H1 (cell line): ENCODE measurements at regions not wholly inside any gene's neighbourhood (a gene's known extent, or its start where the extent isn't known, plus 50 kb on each side); places are given as distances from the start of the nearest gene placed in this dataset.

Experiments used
- CTCF ChIA-PET: fragments of 300-600 bp; sonication (Branson Sonifier 250); formaldehyde crosslinking; loops from one replicate; lab custom pipeline; 2021; ENCODE audit not compliant: partially characterized antibody; lab: Charles Lee
- POLR2A ChIA-PET: fragments of 300-600 bp; sonication (Branson Sonifier 250); formaldehyde crosslinking; loops from one replicate; lab custom pipeline; 2021; ENCODE audit warnings: inconsistent platforms; ENCODE audit not compliant: partially characterized antibody; lab: Charles Lee
- DNase-seq, 2 experiments: peaks; one replicate each; pipeline versions ENCODE4 v3.0.0 to v3.0.0-alpha.2; 2010 to 2022; ENCODE audit warnings: low spot score in 2 of 2, low read depth in 1 of 2, mixed read lengths in 1 of 2
- FAIRE-seq: peaks from 2 replicates; lab custom pipeline; 2011; peaks lifted over from hg19 to GRCh38; lab: Jason Lieb, UNC
- H2AFZ ChIP-seq: 2 replicates; pipeline ENCODE4 v1.8.1; 2012; ENCODE audit warnings: low read length, inconsistent platforms
- H2AK5ac ChIP-seq: 2 replicates; pipeline ENCODE4 v1.6.1; 2013; ENCODE audit warnings: low read depth, low read length
- H2BK120ac ChIP-seq: replicated peaks from 2 replicates; pipeline ENCODE3; 2013; ENCODE audit warnings: low read depth, low read length, inconsistent platforms
- H2BK12ac ChIP-seq: 2 replicates; pipeline ENCODE4 v1.6.1; 2013; ENCODE audit warnings: low read depth, low read length
- H2BK15ac ChIP-seq: 2 replicates; pipeline ENCODE4 v1.6.1; 2013; ENCODE audit warnings: low read length
- H2BK20ac ChIP-seq: 2 replicates; pipeline ENCODE4 v1.6.1; 2013; ENCODE audit warnings: low read length
- H2BK5ac ChIP-seq: 2 replicates; pipeline ENCODE4 v1.6.1; 2013; ENCODE audit warnings: low read depth, low read length
- H3K14ac ChIP-seq: 2 replicates; pipeline ENCODE4 v1.6.1; 2013; ENCODE audit warnings: inconsistent platforms; ENCODE audit not compliant: insufficient read length
- H3K18ac ChIP-seq: 2 replicates; pipeline ENCODE4 v1.6.1; 2013; ENCODE audit warnings: low read length; ENCODE audit errors: extremely low read depth
- H3K23ac ChIP-seq: 2 replicates; pipeline ENCODE4 v1.6.1; 2013; ENCODE audit warnings: inconsistent platforms; ENCODE audit not compliant: insufficient read length
- H3K23me2 ChIP-seq: 2 replicates; pipeline ENCODE4 v1.6.1; 2013; ENCODE audit warnings: low read depth, low read length
- H3K27ac ChIP-seq: 2 replicates; pipeline ENCODE4 v1.6.1; 2011; ENCODE audit warnings: low read depth, low read length, inconsistent platforms
- H3K27me3 ChIP-seq, 4 experiments: replicated peaks in 1 of 4; 1 replicate in 1 of 4; 2 replicates in 3 of 4; pipeline versions ENCODE4 v1.6.1 to v1.8.1; 2011 to 2013; ENCODE audit warnings: low read length in 3 of 4, mild to moderate bottlenecking in 3 of 4, inconsistent platforms in 2 of 4, mixed read lengths in 2 of 4, moderate library complexity in 1 of 4; ENCODE audit not compliant: control insufficient read depth in 3 of 4, insufficient read depth in 3 of 4; ENCODE audit errors: extremely low read depth in 1 of 4
- H3K36me3 ChIP-seq, 4 experiments: 2 replicates each; pipeline versions ENCODE4 v1.6.1 to v1.8.1; 2011 to 2013; ENCODE audit warnings: mild to moderate bottlenecking in 4 of 4, low read length in 3 of 4, moderate library complexity in 2 of 4, control low read depth in 1 of 4, inconsistent platforms in 1 of 4; ENCODE audit not compliant: insufficient read depth in 4 of 4, control insufficient read depth in 2 of 4
- H3K4ac ChIP-seq: replicated peaks from 2 replicates; pipeline ENCODE3; 2013; ENCODE audit warnings: low read length, low read depth, mixed read lengths, inconsistent platforms; ENCODE audit not compliant: insufficient read length
- H3K4me1 ChIP-seq, 4 experiments: replicated peaks in 1 of 4; 1 replicate in 1 of 4; 2 replicates in 3 of 4; pipeline versions ENCODE4 v1.6.1 to v1.8.1; 2011 to 2013; ENCODE audit warnings: low read length in 3 of 4, inconsistent platforms in 2 of 4, mixed read lengths in 1 of 4; ENCODE audit not compliant: insufficient read depth in 4 of 4, control insufficient read depth in 3 of 4
- H3K4me2 ChIP-seq, 2 experiments: 2 replicates each; pipeline versions ENCODE4 v1.6.1 to v1.8.1; 2011 to 2013; ENCODE audit warnings: low read depth in 2 of 2, low read length in 2 of 2, control low read depth in 1 of 2, inconsistent platforms in 1 of 2, mild to moderate bottlenecking in 1 of 2; ENCODE audit not compliant: insufficient read depth in 1 of 2
- H3K4me3 ChIP-seq, 4 experiments: fragments of 200-600, 300-600 bp in 1 of 4; sonication (generic), shearing (Covaris generic), sonication (Bioruptor Twin) in 1 of 4; 2 replicates each; pipeline versions ENCODE4 v1.5.1 to v1.8.1; 2011 to 2016; ENCODE audit warnings: low read length in 4 of 4, low read depth in 3 of 4, control low read depth in 2 of 4, inconsistent platforms in 2 of 4, mild to moderate bottlenecking in 2 of 4, mixed read lengths in 1 of 4, moderate library complexity in 1 of 4; ENCODE audit not compliant: insufficient read depth in 2 of 4; ENCODE audit errors: extremely low read depth in 1 of 4
- H3K56ac ChIP-seq: replicated peaks from 2 replicates; pipeline ENCODE3; 2013; ENCODE audit warnings: low read depth, mild to moderate bottlenecking, mixed read lengths, low read length, inconsistent platforms; ENCODE audit not compliant: insufficient read length
- H3K79me1 ChIP-seq: 2 replicates; pipeline ENCODE4 v1.6.1; 2013; ENCODE audit warnings: low read depth, low read length, control low read depth
- H3K79me2 ChIP-seq, 2 experiments: 2 replicates each; pipeline versions ENCODE4 v1.6.1 to v1.8.1; 2012 to 2013; ENCODE audit warnings: low read length in 2 of 2, mild to moderate bottlenecking in 2 of 2, inconsistent platforms in 1 of 2; ENCODE audit not compliant: insufficient read depth in 2 of 2, control insufficient read depth in 1 of 2
- H3K9ac ChIP-seq, 4 experiments: replicated peaks in 1 of 4; 1 replicate in 1 of 4; 2 replicates in 3 of 4; pipeline versions ENCODE4 v1.6.1 to v1.8.1; 2011 to 2013; ENCODE audit warnings: low read depth in 3 of 4, low read length in 3 of 4, control low read depth in 2 of 4, mild to moderate bottlenecking in 2 of 4, moderate library complexity in 2 of 4, inconsistent platforms in 1 of 4; ENCODE audit errors: extremely low read depth in 1 of 4
- H3K9me3 ChIP-seq, 2 experiments: 2 replicates each; pipeline versions ENCODE4 v1.6.1 to v1.8.1; 2012 to 2013; ENCODE audit warnings: mild to moderate bottlenecking in 2 of 2, moderate library complexity in 2 of 2, control low read depth in 1 of 2, inconsistent platforms in 1 of 2, low read depth in 1 of 2, low read length in 1 of 2, mixed read lengths in 1 of 2; ENCODE audit not compliant: insufficient read depth in 2 of 2
- H4K20me1 ChIP-seq, 2 experiments: replicated peaks in 1 of 2; 2 replicates each; pipeline versions ENCODE3 to v1.8.1; 2011 to 2013; ENCODE audit warnings: inconsistent platforms in 2 of 2, low read length in 2 of 2, mild to moderate bottlenecking in 1 of 2; ENCODE audit not compliant: insufficient read depth in 2 of 2, control insufficient read depth in 1 of 2
- H4K5ac ChIP-seq: 2 replicates; pipeline ENCODE4 v1.6.1; 2013; ENCODE audit warnings: low read length, low read depth, mixed read lengths, inconsistent platforms; ENCODE audit not compliant: insufficient read length
- H4K8ac ChIP-seq: 2 replicates; pipeline ENCODE4 v1.8.0; 2013; ENCODE audit warnings: mild to moderate bottlenecking, moderate library complexity, low read length, inconsistent platforms; ENCODE audit not compliant: insufficient read depth; ENCODE audit errors: extremely low read depth
- H4K91ac ChIP-seq: replicated peaks from 2 replicates; pipeline ENCODE3; 2013; ENCODE audit warnings: low read length, mixed read lengths, inconsistent platforms; ENCODE audit not compliant: insufficient read length
- BRCA1 ChIP-seq: IDR thresholded peaks from 2 replicates; pipeline ENCODE4 v1.6.1; 2012; ENCODE audit warnings: low read depth, low read length, improper control_type of control experiment
- CHD1 ChIP-seq: IDR thresholded peaks from 2 replicates; pipeline ENCODE4 v1.6.1; 2012; ENCODE audit warnings: low read depth, low read length, improper control_type of control experiment
- EP300 ChIP-seq, 2 experiments: IDR thresholded peaks; 1 replicate in 1 of 2; 2 replicates in 1 of 2; pipeline ENCODE4 v1.6.1; 2011 to 2012; ENCODE audit warnings: low read depth in 2 of 2, low read length in 2 of 2, mild to moderate bottlenecking in 2 of 2, borderline replicate concordance in 1 of 2, inconsistent platforms in 1 of 2, moderate library complexity in 1 of 2
- GTF2F1 ChIP-seq: IDR thresholded peaks from 2 replicates; pipeline ENCODE4 v1.6.1; 2012; ENCODE audit warnings: low read depth, low read length, improper control_type of control experiment, borderline replicate concordance
- POU5F1 ChIP-seq: IDR thresholded peaks from 2 replicates; pipeline ENCODE4 v1.6.1; 2011; ENCODE audit warnings: low read depth, mild to moderate bottlenecking, low read length, moderate library complexity
- SIX5 ChIP-seq: IDR thresholded peaks from 2 replicates; pipeline ENCODE4 v1.6.1; 2011; ENCODE audit warnings: mild to moderate bottlenecking, low read depth, low read length
- TEAD4 ChIP-seq: IDR thresholded peaks from 2 replicates; pipeline ENCODE4 v1.6.1; 2012; ENCODE audit warnings: low read depth, low read length, inconsistent platforms, mixed read lengths
- WGBS, 2 experiments: shearing (Covaris generic) in 1 of 2; methylation state at CpG; one replicate each; pipeline versions ENCODE4 v1.1.6 to v1.1.7; 2013 to 2015; ENCODE audit warnings: low lambda C conversion rate in 2 of 2, mixed read lengths in 2 of 2, inconsistent platforms in 1 of 2, low coverage in 1 of 2, missing lambda C conversion rate in 1 of 2; ENCODE audit not compliant: insufficient replicate concordance in 2 of 2, insufficient coverage in 1 of 2, insufficient read length in 1 of 2; ENCODE audit errors: extremely low coverage in 1 of 2, missing lambda C conversion rate in 1 of 2; 5-methylcytosine and 5-hydroxymethylcytosine counted together

DNA sequence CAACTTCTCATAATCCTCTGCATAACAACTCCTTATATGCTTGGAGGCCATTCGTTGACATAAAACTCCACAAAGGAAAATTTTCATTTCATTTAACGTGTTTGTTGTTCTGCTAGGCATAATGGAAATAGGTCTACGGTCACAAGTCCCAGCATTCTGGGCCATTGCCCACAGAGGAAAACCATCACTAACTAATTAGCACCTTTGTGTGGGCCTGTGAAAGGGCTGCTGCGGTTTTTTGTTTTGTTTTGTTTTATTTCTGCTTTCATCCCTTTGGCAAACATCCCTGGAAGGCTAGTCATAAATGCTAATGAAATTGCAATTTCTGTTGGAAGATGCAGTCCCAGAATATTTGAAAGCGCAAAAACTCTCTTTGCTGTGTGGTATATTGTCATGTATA, 180.3 kb downstream of the RMST start:
- no peak for TF ChIP-seq POU5F1
- TF ChIP-seq CHD1: no peak
- TF ChIP-seq BRCA1: no peak
- no peak for TF ChIP-seq TEAD4
- TF ChIP-seq EP300 (IDR thresholded peaks at IDR 0.05; ENCODE audit: borderline replicate concordance in 1 of 2, low read depth in 2 of 2, low read length in 2 of 2): no peak
- no peak for TF ChIP-seq GTF2F1
- TF ChIP-seq SIX5: no peak
- no peak overlapping the region for H3K27ac ChIP-seq
- no peak overlapping the region for H2AK5ac ChIP-seq
- H3K23me2 ChIP-seq: no peaks in the 10 kb centered on the region
- H4K8ac ChIP-seq: no peak overlapping the region
- H2BK12ac ChIP-seq: no peak overlapping the region
- H2BK120ac ChIP-seq: no peak overlapping the region
- CTCF ChIA-PET: no interaction called here
- no peak overlapping the region for H3K23ac ChIP-seq
- no peak overlapping the region for H3K4me2 ChIP-seq
- no peak overlapping the region for H4K5ac ChIP-seq
- H2BK15ac ChIP-seq: no peak overlapping the region
- H4K91ac ChIP-seq: no peak overlapping the region
- FAIRE-seq (no peak), DNase-seq (no peak)
- H3K79me1 ChIP-seq: no peaks in the 10 kb centered on the region
- POLR2A ChIA-PET: no interaction called here
- H3K18ac ChIP-seq: no peak overlapping the region
- H3K56ac ChIP-seq: no peak overlapping the region
- no peak overlapping the region for H2BK5ac ChIP-seq
- H3K9ac ChIP-seq: no peak overlapping the region
- H4K20me1 ChIP-seq: no peaks in the 10 kb centered on the region
- H3K4me3 ChIP-seq: no peak overlapping the region
- no peak overlapping the region for H2AFZ ChIP-seq
- H3K14ac ChIP-seq: no peak overlapping the region
- WGBS, 2 experiments: 83% methylated on average over 5 of the region's 5 CpGs; no CpG with 5 or more reads in 1 of the 2 experiments
- no peak overlapping the region for H2BK20ac ChIP-seq
- H3K79me2 ChIP-seq: no peaks in the 10 kb centered on the region
- H3K9me3 ChIP-seq: no peaks in the 10 kb centered on the region
- H3K27me3 ChIP-seq: no peaks in the 10 kb centered on the region; a peak in 1 of 7 replicates
- no peaks in the 10 kb centered on the region for H3K36me3 ChIP-seq
- H3K4ac ChIP-seq: no peak overlapping the region
- H3K4me1 ChIP-seq: no peaks in the 10 kb centered on the region
